ENCODE measurements at regions not wholly inside any gene's neighbourhood (a gene's known extent, or its start where the extent isn't known, plus 50 kb on each side); places are given as distances from the start of the nearest gene placed in this dataset.

GRCh38 chr3:161950318-161950868, 453.8 kb downstream of the OTOL1 start:
- no peak overlapping the region for H3K27ac ChIP-seq (ENCODE audit: poor library complexity, severe bottlenecking)
- TF ChIP-seq CTCF (IDR thresholded peaks at IDR 0.05; ENCODE audit: poor library complexity, severe bottlenecking), result no peak
- ATAC-seq (ENCODE audit: low read depth), result no peak

GRCh38 chr3:161957467-161957866, 460.9 kb downstream of the OTOL1 start:
- H3K4me1 ChIP-seq (ENCODE audit: insufficient read depth, poor library complexity, severe bottlenecking), result peaks cover 7% of the 10 kb centered on the region
- H3K9me3 ChIP-seq (ENCODE audit: severe bottlenecking), result no peaks in the 10 kb centered on the region
- ATAC-seq (ENCODE audit: low read depth), result peak; percentile 74
- DNase-seq (ENCODE audit: low spot score), result no peak
- no peaks in the 10 kb centered on the region for H3K27me3 ChIP-seq (ENCODE audit: insufficient read depth, poor library complexity, severe bottlenecking)
- TF ChIP-seq CTCF (IDR thresholded peaks at IDR 0.05; ENCODE audit: poor library complexity, severe bottlenecking), result no peak
- H3K4me3 ChIP-seq (ENCODE audit: severe bottlenecking), result no peak overlapping the region
- no peak overlapping the region for H3K27ac ChIP-seq (ENCODE audit: poor library complexity, severe bottlenecking)
- no peaks in the 10 kb centered on the region for H3K36me3 ChIP-seq (ENCODE audit: low read depth)

More at GRCh38 chr3:161950318-161950868, 453.8 kb downstream of the OTOL1 start:
- Histone ChIP-seq H3K4me1 (ENCODE audit: insufficient read depth, poor library complexity, severe bottlenecking) (no peaks in the 10 kb centered on the region), H3K27me3 (ENCODE audit: insufficient read depth, poor library complexity, severe bottlenecking) (no peaks in the 10 kb centered on the region), H3K4me3 (ENCODE audit: severe bottlenecking) (no peak overlapping the region), H3K9me3 (ENCODE audit: severe bottlenecking) (no peaks in the 10 kb centered on the region), H3K36me3 (ENCODE audit: low read depth) (no peaks in the 10 kb centered on the region)
- DNase-seq (ENCODE audit: low spot score), result no peak

- Histone ChIP-seq H3K27ac (ENCODE audit: poor library complexity, severe bottlenecking) (no peak overlapping the region), H3K9me3 (ENCODE audit: severe bottlenecking) (no peaks in the 10 kb centered on the region), H3K4me1 (ENCODE audit: insufficient read depth, poor library complexity, severe bottlenecking) (peaks cover 11% of the 10 kb centered on the region), H3K27me3 (ENCODE audit: insufficient read depth, poor library complexity, severe bottlenecking) (no peaks in the 10 kb centered on the region), H3K4me3 (ENCODE audit: severe bottlenecking) (no peak overlapping the region), H3K36me3 (ENCODE audit: low read depth) (no peaks in the 10 kb centered on the region)
- no peak for TF ChIP-seq CTCF (IDR thresholded peaks at IDR 0.05; ENCODE audit: poor library complexity, severe bottlenecking)
- DNase-seq (ENCODE audit: low spot score), result no peak
- no peak for ATAC-seq (ENCODE audit: low read depth)
These were observed 468.2 kb downstream of the OTOL1 start for GRCh38 chr3:161964857-161965256.

GRCh38 chr3:161969867-161970266, 473.3 kb downstream of the OTOL1 start:
- DNase-seq (ENCODE audit: low spot score) (no peak), ATAC-seq (ENCODE audit: low read depth) (peak; percentile 46; the same call in 2 of the 3 replicates)
- Histone ChIP-seq H3K4me3 (ENCODE audit: severe bottlenecking) (no peak overlapping the region), H3K36me3 (ENCODE audit: low read depth) (no peaks in the 10 kb centered on the region), H3K4me1 (ENCODE audit: insufficient read depth, poor library complexity, severe bottlenecking) (peaks cover 14% of the 10 kb centered on the region), H3K27me3 (ENCODE audit: insufficient read depth, poor library complexity, severe bottlenecking) (no peaks in the 10 kb centered on the region), H3K27ac (ENCODE audit: poor library complexity, severe bottlenecking) (no peak overlapping the region), H3K9me3 (ENCODE audit: severe bottlenecking) (no peaks in the 10 kb centered on the region)
- TF ChIP-seq CTCF (IDR thresholded peaks at IDR 0.05; ENCODE audit: poor library complexity, severe bottlenecking), result no peak

- DNase-seq (ENCODE audit: low spot score), result no peak
These were observed 478.6 kb downstream of the OTOL1 start for GRCh38 chr3:161975201-161975600.

More at GRCh38 chr3:161975201-161975600, 478.6 kb downstream of the OTOL1 start:
- Histone ChIP-seq H3K4me3 (ENCODE audit: severe bottlenecking) (no peak overlapping the region), H3K27me3 (ENCODE audit: insufficient read depth, poor library complexity, severe bottlenecking) (no peaks in the 10 kb centered on the region), H3K9me3 (ENCODE audit: severe bottlenecking) (no peaks in the 10 kb centered on the region), H3K36me3 (ENCODE audit: low read depth) (no peaks in the 10 kb centered on the region), H3K4me1 (ENCODE audit: insufficient read depth, poor library complexity, severe bottlenecking) (peaks cover under 1% of the 10 kb centered on the region), H3K27ac (ENCODE audit: poor library complexity, severe bottlenecking) (no peak overlapping the region)
- ATAC-seq (ENCODE audit: low read depth), result no peak
- TF ChIP-seq CTCF (IDR thresholded peaks at IDR 0.05; ENCODE audit: poor library complexity, severe bottlenecking), result no peak

Measured in RWPE2 (cell line).